Suprapubic skin (tissue), 4 donors: ENCODE measurements at regions not wholly inside any gene's neighbourhood (a gene's known extent, or its start where the extent isn't known, plus 50 kb on each side); places are given as distances from the start of the nearest gene placed in this dataset.

Source experiments
- DNase-seq, 2 donors: peaks; one replicate each; pipeline ENCODE4 v3.0.0-alpha.2; 2019; ENCODE audit warnings: low spot score in 2 of 2
- H3K27ac ChIP-seq: fragments of 200-600 bp; sonication (generic); one replicate; pipeline ENCODE4 v1.5.1; 2019
- H3K27me3 ChIP-seq: fragments of 200-600 bp; sonication (generic); one replicate; pipeline ENCODE4 v1.5.1; 2019
- H3K36me3 ChIP-seq: fragments of 200-600 bp; sonication (generic); one replicate; pipeline ENCODE4 v1.5.1; 2019
- H3K4me1 ChIP-seq: fragments of 200-600 bp; sonication (generic); one replicate; pipeline ENCODE4 v1.5.1; 2019
- H3K4me3 ChIP-seq: fragments of 200-600 bp; sonication (generic); one replicate; pipeline ENCODE4 v1.5.1; 2019; ENCODE audit warnings: mild to moderate bottlenecking
- H3K9me3 ChIP-seq: fragments of 200-600 bp; sonication (generic); one replicate; pipeline ENCODE4 v1.5.1; 2019
- EP300 ChIP-seq: sonication (generic); formaldehyde crosslinking; IDR thresholded peaks from one replicate; pipeline ENCODE4 v1.6.1; 2017; ENCODE audit warnings: antibody characterized with exemption
- POLR2A ChIP-seq, 2 donors: fragments of 450-650 bp; IDR thresholded peaks; one replicate each; pipeline ENCODE4 v1.6.1; 2017; ENCODE audit warnings: antibody characterized with exemption in 2 of 2, mild to moderate bottlenecking in 2 of 2, moderate library complexity in 2 of 2
- POLR2AphosphoS5 ChIP-seq, 3 donors: sonication (generic); formaldehyde crosslinking; IDR thresholded peaks; one replicate each; pipeline ENCODE4 v1.6.1; 2017; ENCODE audit warnings: antibody characterized with exemption in 3 of 3
- WGBS: methylation state at CpG from one replicate; pipeline ENCODE4 v1.1.5; 2018; 5-methylcytosine and 5-hydroxymethylcytosine counted together
- TF ChIP-seq, protein P1 (sequence below), 2 donors: fragments of 200-600 bp in 1 of 2; fragments of 450-650 bp in 1 of 2; sonication (generic) in 1 of 2; IDR thresholded peaks; one replicate each; pipeline ENCODE4 v1.5.1; 2016 to 2019; ENCODE audit warnings: antibody characterized with exemption in 2 of 2, mild to moderate bottlenecking in 1 of 2, moderate library complexity in 1 of 2

DNA sequence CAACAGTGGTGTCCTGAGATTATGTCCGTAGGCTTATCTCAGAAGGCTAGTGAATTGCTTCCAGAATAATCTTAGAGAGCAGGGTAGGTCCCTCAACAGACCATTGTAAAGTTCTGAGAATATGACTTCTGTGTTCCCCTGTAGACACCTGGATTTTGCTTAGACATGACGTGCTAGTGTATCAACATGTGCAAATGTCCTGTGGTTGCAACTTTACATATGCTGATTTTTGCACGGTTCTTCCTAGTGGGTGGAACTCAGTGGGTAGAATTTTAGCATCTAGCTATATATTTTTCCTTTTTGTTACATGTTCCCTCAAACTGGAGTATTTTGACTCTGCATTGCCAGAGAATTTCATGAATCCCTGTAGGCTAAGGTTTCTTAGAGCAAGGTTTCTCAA, 459.2 kb downstream of the RNF144B start:
- H3K27me3 ChIP-seq = no peaks in the 10 kb centered on the region
- no peaks in the 10 kb centered on the region for H3K36me3 ChIP-seq
- TF ChIP-seq POLR2A (IDR thresholded peaks at IDR 0.05) = no peak
- TF ChIP-seq, protein P1, sequence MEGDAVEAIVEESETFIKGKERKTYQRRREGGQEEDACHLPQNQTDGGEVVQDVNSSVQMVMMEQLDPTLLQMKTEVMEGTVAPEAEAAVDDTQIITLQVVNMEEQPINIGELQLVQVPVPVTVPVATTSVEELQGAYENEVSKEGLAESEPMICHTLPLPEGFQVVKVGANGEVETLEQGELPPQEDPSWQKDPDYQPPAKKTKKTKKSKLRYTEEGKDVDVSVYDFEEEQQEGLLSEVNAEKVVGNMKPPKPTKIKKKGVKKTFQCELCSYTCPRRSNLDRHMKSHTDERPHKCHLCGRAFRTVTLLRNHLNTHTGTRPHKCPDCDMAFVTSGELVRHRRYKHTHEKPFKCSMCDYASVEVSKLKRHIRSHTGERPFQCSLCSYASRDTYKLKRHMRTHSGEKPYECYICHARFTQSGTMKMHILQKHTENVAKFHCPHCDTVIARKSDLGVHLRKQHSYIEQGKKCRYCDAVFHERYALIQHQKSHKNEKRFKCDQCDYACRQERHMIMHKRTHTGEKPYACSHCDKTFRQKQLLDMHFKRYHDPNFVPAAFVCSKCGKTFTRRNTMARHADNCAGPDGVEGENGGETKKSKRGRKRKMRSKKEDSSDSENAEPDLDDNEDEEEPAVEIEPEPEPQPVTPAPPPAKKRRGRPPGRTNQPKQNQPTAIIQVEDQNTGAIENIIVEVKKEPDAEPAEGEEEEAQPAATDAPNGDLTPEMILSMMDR (IDR thresholded peaks at IDR 0.05) = no peak
- no peak for TF ChIP-seq POLR2AphosphoS5 (IDR thresholded peaks at IDR 0.05)
- no peak for TF ChIP-seq EP300
- no peak overlapping the region for H3K4me3 ChIP-seq
- 91% methylated on average over 3 of the region's 3 CpGs for WGBS
- H3K4me1 ChIP-seq = peaks cover 7% of the 10 kb centered on the region
- no peak overlapping the region for H3K27ac ChIP-seq
- DNase-seq = no peak
- H3K9me3 ChIP-seq = no peaks in the 10 kb centered on the region

DNA sequence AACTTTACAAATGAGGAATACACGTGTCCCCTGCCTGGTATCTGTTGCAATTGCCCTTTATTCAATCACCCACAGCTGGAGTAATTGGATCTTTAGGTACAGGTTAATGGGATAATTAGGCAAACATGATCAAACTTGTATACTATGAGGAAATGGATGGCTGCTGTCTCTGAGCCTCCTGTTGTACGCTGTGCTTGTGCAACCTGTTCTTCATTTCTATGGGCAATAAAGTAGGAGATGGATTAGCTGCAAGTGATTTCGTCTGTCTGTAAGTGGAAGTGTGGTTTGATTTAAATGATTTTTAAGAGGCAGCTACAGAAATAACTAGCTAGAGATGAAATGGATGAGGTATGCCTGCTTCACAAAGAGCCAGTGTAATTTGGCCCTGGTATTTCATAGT, 474.1 kb downstream of the RNF144B start:
- WGBS = 15% methylated on average over 3 of the region's 3 CpGs

DNA sequence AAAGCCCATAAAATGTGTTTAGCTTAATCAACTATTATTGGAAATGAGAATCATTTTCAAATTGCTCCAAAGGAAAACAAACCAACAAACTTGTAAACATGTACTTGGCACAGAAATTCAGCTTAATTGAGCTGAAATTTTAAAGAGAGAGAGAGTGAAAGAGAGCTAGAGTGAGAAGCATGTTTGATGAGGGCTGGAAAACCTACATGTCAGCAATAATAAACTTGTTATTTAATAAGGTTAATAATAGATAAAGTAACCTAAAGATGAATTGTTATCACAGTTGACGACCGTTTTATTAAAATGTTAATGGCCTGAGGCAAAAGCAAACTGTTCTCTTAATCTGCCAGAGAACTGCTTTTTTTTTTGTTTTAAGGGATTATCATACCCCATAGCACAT, 496.1 kb downstream of the RNF144B start:
- TF ChIP-seq, protein P1 (IDR thresholded peaks at IDR 0.05) = no peak
- TF ChIP-seq POLR2A (IDR thresholded peaks at IDR 0.05) (no peak), POLR2AphosphoS5 (IDR thresholded peaks at IDR 0.05) (no peak), EP300 (no peak)
- no peak for DNase-seq
- Histone ChIP-seq H3K4me1 (no peaks in the 10 kb centered on the region), H3K4me3 (no peak overlapping the region), H3K36me3 (no peaks in the 10 kb centered on the region), H3K27ac (no peak overlapping the region), H3K27me3 (no peaks in the 10 kb centered on the region), H3K9me3 (no peaks in the 10 kb centered on the region)
- WGBS = 48% methylated on average over 2 of the region's 2 CpGs

More for the DNA sequence above, 474.1 kb downstream of the RNF144B start:
- Histone ChIP-seq H3K4me1 (no peaks in the 10 kb centered on the region), H3K36me3 (no peaks in the 10 kb centered on the region), H3K4me3 (no peak overlapping the region), H3K9me3 (no peaks in the 10 kb centered on the region), H3K27ac (no peak overlapping the region), H3K27me3 (no peaks in the 10 kb centered on the region)
- TF ChIP-seq, protein P1 (IDR thresholded peaks at IDR 0.05) = no peak
- TF ChIP-seq POLR2AphosphoS5 (IDR thresholded peaks at IDR 0.05) (no peak), POLR2A (IDR thresholded peaks at IDR 0.05) (no peak), EP300 (no peak)
- DNase-seq = no peak

DNA sequence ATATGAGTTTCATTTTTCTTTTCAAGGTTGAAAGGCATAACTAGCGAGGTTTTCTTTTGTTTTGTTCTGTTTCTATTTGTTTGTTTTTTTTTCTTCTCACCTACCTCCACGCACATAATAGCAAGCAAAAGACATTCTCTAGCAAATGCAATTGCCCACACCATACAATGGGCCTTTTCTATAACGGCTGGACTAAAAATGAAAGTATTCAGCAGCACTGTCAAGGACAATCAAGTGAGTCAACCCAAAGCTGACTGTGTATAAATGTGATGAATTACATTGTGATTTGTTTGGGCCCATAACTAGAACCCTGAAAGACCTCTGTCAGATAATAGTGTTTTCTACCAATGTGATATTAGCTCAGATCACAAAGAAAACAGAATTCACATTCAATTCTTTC, 496.7 kb downstream of the RNF144B start:
- WGBS = 73% methylated on average over 3 of the region's 3 CpGs
- H3K36me3 ChIP-seq = no peaks in the 10 kb centered on the region
- no peaks in the 10 kb centered on the region for H3K4me1 ChIP-seq
- no peaks in the 10 kb centered on the region for H3K27me3 ChIP-seq
- no peak for DNase-seq
- H3K27ac ChIP-seq = no peak overlapping the region
- TF ChIP-seq POLR2AphosphoS5 (IDR thresholded peaks at IDR 0.05) (no peak), POLR2A (IDR thresholded peaks at IDR 0.05) (no peak), EP300 (no peak)
- TF ChIP-seq, protein P1 (IDR thresholded peaks at IDR 0.05) = no peak
- no peaks in the 10 kb centered on the region for H3K9me3 ChIP-seq
- H3K4me3 ChIP-seq = no peak overlapping the region

DNA sequence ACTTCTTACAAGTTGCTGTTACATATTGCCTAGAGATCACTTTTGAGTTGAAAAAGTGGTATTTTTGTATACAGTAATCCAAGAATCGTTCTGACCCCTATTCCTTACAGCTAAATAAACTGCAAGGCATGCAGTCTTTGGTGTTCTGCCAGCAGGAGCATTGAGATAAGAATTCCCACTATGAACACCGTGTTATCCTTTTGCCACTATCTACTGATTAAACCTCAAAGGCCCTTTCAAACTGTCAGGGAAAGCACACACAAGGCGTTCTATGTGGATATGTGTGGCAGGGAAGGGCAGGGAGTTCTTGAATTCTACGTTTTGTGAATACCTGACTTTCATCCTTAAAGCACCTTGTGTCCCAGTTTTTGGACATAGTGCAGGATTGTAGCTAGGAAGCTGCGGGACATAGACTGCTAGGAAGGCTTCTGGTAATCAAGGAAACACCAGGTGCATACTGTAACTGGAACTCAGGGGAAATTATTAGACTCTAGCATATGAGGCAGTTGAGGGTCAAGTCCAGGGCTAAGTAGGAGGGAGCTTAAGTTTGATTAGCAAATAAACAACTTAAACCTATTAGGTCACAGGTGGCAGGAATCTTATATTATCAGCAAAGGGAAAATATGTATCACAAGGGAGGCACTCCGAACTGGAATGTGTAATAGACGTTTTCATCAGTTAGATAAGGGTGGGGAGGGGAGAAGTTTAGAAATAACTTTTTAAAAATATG, 506.6 kb downstream of the RNF144B start:
- Histone ChIP-seq H3K36me3 (no peaks in the 10 kb centered on the region), H3K27me3 (no peaks in the 10 kb centered on the region), H3K27ac (no peak overlapping the region), H3K9me3 (no peaks in the 10 kb centered on the region), H3K4me3 (no peak overlapping the region), H3K4me1 (no peaks in the 10 kb centered on the region)
- TF ChIP-seq EP300 (no peak), POLR2A (IDR thresholded peaks at IDR 0.05) (no peak), POLR2AphosphoS5 (IDR thresholded peaks at IDR 0.05) (no peak)
- TF ChIP-seq, protein P1 (IDR thresholded peaks at IDR 0.05) = no peak
- no peak for DNase-seq
- 45% methylated on average over 7 of the region's 7 CpGs for WGBS
